ENCODE measurements at regions not wholly inside any gene's neighbourhood (a gene's known extent, or its start where the extent isn't known, plus 50 kb on each side); places are given as distances from the start of the nearest gene placed in this dataset.
"Not testable (repeated sequence)": the region's sequence is repeated elsewhere in the genome, so short reads cannot be mapped to it uniquely, and the experiment has no call there.

DNA sequence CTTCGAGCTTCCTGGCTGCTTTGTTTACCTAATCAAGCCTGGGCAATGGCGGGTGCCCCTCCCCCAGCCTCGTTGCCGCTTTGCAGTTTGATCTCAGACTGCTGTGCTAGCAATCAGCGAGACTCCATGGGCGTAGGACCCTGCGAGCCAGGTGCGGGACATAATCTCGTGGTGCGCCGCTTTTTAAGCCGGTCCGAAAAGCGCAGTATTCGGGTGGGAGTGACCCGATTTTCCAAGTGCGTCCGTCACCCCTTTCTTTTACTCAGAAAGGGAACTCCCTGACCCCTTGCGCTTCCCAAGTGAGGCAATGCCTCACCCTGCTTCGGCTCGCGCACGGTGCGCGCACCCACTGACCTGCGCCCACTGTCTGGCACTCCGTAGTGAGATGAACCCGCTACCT lies 889.3 kb upstream of the NUDT12 start:
- DNase-seq, ATAC-seq: not testable (repeated sequence)

DNA sequence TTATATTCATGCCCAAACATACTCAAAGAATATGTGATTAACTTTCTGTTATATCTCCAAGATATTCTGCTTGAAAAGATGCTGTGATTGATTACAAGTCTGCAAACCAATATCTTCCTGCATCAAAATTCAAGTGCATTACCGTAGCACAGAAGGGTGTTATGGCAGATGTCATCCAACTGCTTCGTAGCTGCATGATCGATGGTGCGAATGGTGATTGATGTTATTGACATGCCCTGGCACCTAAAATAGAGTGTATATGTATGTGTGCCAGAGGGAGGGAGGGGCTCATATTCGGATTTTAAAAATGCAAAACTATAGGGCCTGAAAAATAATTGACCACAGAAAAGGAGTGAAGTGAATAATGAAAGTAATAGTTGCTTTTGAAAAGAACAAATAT lies 882.1 kb upstream of the NUDT12 start:
- ATAC-seq = no peak
- no peak for DNase-seq

DNA sequence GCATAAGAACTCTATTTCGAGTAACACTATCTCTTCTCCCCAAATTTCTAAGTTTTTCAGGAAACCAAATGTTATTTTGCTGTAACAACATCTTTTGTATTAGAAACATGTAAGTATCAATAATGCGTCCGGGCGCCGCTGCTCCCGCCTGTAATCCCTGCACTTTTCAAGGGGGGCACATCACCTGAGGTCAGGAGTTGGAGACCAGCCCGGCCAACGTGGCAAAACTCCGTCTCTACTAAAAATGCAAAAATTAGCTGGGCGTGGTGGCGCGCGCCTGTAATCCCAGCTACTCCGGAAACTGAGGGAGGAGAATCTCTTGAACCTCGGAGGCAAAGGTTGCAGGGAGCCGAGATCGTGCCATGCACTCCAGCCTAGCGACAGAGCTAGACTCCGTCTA lies 881.1 kb upstream of the NUDT12 start:
- no peak for DNase-seq
- ATAC-seq = no peak

DNA sequence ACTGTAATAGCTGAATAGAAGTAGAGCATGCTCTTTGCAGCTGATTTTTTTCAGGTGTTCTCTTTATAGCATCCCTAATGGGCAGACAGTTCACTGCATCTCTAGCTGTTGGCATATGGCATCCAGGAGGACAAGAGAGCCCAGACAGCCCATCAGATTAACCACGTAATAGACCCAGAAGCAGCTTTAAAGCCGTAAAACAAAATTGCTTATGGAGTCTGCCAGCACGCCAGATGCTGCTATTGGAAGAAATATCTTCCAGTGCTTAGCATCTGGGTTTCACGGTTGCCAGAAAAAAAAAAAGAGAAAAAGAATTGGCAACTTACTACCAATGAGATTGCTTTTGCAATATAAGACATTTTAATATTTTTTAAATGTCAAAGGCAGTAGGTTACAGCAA lies 869.4 kb upstream of the NUDT12 start:
- ATAC-seq (no peak), DNase-seq (no peak)

DNA sequence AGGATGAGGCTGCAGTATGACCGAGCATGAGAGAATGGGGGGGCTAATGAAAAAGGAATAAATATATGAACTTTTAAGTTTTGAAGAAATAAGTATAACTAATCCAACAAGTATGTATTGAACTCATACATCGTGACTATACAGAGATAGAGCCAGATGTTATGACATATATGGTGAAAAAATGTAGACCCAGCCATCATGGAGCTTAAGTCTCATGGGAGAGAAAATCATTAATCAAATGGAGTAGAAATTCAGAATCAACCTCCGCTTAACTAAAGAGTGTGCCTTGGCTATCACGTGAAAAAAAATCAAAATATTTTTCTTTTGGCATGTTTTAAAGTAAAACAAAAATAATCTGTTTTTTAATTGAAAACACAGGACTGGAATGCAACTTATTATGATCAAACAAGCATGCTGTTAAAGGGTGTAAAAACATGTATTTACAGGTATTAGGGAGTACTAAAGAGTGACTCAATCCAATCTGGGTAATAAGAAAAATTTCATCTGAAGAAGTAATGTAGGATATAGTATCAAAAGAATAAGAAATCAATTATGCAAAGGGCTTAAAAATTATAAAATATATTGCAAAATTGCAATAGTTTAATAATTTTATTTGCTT lies 868.5 kb upstream of the NUDT12 start:
- no peak for ATAC-seq
- DNase-seq = no peak

DNA sequence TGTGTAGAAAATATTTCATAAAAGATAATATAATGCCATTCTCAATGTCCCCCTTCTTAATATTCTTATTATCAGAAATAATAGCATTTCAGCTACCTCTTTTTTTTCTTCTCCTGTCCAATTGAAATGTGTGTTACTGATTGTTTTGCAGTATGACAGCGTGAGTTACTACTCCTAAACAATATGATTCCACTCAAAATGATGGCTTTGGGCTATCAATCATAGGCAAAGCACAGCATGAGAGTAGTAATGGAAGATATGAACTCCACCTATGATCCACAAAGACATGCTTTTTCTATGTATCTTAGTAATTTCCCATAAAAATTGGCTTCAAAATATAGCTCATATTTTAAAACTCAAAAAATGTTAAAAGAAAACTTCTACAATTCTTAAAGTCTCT lies 867.3 kb upstream of the NUDT12 start:
- ATAC-seq (no peak), DNase-seq (no peak)

DNA sequence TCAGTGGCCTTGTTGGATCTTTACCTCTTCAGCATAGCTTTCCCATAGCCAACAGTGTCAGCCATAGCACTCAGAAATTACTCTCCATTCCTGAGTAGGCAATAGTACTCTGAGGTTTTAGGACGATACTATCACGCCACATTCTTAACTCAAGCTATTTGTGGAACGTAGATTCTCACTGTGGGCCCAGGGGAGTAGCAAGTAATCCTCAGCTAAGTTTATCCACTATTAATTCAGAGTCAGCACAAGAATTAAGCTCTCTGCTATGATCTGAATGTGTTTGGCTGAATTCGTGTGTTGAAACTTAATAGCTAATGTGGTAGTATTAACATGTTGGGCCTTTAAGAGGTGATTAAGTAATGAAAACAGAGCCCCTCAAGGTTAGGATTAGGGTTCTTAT lies 858.8 kb upstream of the NUDT12 start:
- DNase-seq (no peak), ATAC-seq (no peak)

DNA sequence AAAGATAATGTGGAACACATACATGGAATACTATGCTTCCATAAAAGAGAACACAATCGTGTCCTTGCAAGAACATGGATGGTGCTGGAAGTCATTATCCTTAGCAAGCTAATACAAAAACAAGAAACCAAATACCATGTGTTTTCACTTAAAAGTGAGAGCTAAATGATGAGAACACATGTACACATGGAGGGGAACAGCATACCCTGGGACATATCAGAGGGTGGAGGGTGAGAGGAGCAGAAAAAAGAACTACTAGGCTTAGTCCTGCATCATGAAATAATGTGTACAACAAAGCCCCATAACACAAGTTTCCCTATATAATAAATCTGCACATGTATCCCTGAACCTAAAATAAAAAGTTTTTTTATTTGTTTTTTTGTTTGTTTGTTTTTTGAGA lies 855.5 kb upstream of the NUDT12 start:
- ATAC-seq = no peak
- DNase-seq = no peak

DNA sequence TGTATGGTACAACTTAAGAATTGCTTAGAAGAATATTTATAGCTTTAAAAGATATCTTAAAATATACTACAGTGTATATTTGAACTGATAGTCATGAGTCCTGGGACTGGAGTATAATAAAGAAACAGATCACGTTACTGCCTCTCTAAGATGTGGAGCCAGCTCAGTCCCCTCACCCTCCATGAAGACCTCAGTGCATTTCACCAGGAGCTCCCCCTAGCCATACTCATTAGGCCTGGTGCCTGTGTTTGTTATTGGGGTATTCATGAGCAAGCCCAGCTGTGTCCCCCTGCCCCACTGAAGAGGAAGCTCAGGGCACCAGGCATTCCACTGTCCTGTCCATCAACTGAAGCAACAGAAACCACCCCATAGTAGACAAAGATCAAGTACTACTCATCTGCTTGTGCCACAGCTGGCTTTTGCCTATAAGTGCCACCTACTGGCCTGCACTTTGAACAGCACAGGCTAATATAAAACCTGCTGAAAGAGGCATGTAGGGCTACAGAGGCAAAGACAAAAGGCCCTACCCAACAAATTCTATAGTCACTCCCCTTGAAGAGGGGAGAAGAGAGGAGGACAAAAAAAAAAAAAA lies 850.2 kb upstream of the NUDT12 start:
- DNase-seq (no peak), ATAC-seq (no peak)

DNA sequence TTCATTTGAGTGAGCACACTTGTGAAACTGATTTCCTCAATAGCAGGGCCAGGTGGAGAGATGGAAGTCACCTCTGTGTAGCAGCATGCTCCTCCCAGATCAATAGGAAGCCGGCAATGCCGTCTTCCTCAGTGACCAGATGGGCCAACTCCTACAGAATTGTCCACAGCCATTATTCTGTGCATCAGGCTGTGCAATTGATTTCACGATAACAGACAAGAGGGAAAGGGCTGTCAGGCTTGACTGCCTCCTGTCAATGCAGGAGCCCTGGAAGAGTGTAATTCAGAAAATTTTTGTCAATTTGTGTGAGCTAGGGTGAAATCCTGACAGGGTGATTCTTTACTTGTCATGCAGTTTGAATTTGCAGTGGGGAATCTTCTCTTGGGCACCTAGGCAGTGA lies 838.4 kb upstream of the NUDT12 start:
- ATAC-seq = no peak
- no peak for DNase-seq

DNA sequence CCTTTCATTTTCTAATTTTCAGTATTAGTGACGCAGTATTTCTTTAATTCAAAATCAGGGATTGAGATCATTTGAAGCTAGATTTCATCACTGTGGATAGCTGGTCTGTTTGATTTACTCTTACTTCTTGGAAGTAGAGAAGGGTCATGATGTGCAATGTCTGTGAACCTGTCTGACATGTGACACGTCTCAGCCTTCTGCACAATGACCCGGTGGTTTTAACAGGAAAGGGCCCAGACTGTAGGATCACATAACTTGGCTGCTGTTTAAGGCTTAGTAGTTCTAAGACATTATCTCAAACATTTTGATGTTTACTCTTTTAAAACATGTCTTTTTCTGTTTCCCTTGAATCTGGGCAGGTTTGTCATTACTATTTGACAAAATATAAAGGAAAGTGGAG lies 823.3 kb upstream of the NUDT12 start:
- ATAC-seq (no peak), DNase-seq (no peak)

DNA sequence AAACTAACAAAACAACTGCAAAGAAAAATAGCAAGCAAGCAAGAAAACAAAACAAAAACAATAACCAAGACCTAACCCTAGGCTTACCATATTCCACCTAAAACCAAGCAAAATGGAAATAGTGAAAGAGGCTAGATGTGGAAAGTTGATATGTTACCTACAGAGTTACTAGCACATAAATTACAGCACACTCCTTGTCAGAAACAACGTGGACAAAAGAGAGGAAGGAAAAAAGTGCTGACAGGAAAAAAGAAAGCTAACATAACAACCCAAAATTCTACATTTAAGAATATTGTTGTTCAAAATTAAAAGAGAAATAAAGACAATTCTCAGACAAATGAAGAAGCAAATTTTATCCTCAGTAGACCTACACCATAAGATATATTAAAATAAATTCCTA lies 812.8 kb upstream of the NUDT12 start:
- DNase-seq (no peak), ATAC-seq (no peak)

DNA sequence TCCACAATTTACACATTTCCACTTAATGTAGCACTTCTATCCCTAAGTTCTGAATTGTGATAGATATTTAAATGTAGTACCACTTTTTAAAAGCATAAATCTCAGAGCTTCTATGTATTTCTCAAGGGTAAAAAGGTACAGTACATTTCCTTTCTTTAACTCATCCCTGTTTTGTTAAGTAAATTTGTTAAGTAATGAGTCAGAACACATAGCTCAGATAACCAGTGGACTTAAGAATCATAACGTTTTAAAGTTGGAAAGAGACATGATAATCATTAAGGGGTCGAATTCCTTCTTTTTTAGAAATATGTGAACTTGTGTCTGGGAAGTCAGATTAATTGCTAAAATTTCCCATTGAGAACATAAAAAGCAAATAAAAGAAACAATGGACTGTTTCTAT lies 810.2 kb upstream of the NUDT12 start:
- ATAC-seq = no peak
- no peak for DNase-seq

DNA sequence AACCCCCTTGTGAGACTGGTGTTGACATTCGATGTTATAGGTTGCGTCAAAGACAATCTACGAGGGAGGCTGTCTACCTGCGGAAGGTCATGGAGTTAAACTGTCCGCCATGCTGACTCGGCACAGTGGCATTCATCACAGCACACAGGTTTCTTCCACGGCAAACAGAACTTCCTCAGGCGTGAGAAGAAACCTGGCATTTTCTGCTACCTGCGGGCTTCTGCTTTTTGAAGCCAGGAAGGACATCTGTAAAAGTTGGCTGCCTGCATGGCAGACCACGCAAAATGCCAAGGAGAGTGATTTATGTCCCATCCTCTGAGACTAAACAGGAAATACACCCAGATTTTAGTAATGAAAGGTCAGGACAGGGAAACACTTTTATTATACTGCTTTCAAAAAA lies 809.8 kb upstream of the NUDT12 start:
- no peak for ATAC-seq

DNA sequence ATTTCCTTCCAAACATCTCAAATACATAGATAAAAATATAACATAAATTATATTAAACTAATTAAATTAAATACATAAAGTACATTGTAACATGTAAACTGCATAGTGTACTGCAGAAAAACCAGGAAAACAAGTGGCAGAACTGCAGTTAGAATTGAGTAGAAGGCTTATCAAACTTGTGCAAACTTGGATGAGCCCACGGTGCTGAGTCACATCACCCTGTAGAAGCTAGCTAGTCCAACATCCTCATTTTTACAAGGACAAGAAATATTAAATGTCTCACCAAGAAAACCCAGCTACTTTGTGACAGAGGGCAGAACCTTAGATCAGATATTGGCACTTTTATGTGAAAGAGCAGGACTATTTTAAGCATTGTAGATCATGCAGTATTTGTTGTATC lies 807.9 kb upstream of the NUDT12 start:
- DNase-seq = no peak
- no peak for ATAC-seq

More for the DNA sequence above, 809.8 kb upstream of the NUDT12 start:
- no peak for DNase-seq

DNA sequence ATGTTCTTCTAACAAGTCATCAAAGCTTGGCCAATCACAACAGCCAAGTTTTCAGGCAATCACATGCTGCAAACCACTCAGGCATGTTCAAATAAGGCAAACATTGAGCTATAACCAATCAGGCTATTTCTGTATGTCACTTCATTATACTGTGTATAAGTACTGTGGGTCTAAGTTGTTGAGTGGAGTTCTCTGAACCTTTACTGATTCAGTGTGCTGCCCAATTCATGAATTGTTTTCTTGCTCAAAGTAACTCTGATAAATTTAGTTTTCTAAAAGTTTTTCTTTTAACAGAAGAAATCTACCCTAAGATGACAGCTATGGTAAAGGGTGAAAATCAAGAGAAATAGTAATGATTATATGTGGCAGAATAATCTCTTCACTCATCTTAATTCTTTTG lies 805.4 kb upstream of the NUDT12 start:
- no peak for ATAC-seq
- DNase-seq = no peak

DNA sequence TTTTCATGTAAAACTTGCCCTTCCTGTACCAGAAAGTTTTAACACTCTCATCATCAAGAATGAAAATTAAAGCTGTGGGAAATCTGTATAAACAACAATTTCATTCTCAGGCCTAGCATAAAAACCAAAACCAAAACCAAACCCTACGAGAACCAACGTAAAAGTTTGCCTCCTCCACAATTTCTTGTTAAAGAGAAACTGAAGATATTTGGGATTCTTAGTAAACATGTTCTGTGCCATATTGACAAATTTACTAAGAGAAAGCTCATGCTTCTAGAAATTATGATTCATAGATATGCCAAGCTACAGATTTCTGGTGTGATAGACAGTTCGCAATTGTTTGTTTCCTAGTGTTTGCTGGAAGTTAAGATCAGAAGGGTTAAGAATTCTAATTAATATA lies 801.0 kb upstream of the NUDT12 start:
- DNase-seq (no peak), ATAC-seq (no peak)

DNA sequence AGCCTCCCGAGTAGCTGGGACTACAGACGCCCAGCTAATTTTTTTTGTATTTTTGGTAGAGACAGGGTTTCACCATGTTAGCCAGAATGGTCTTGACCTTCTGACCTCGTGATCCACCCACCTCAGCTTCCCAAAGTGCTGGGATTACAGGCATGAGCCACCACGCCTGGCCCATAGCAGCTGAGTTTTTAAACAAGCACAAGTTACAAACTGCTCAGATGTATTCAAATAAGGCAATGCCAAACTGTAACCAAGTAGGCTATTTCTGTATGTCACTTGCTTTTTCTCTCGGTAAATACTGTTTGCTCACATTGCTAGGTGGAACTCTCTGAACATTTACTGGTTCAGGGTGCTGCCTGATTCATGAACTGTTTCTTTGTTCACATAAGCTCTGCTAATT lies 799.3 kb upstream of the NUDT12 start:
- ATAC-seq = no peak
- no peak for DNase-seq

DNA sequence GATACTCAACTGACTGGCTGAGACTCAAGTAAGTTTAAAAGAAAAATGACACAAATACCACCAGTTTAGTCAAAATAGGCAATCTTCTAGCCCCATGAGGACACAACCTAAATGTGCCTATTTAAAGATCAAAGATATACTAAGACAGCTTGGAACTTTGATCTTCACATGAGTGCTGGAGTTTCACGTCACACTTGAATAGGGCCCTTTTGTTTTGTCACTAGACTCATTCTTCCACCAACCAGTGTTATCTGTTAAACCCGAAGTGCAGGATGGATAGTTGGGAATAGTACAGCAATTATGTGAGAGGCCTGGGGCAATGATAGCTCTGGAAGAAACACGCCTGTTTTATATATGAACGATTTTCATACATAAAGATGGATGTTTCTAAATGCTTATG lies 792.8 kb upstream of the NUDT12 start:
- no peak for DNase-seq
- no peak for ATAC-seq

DNA sequence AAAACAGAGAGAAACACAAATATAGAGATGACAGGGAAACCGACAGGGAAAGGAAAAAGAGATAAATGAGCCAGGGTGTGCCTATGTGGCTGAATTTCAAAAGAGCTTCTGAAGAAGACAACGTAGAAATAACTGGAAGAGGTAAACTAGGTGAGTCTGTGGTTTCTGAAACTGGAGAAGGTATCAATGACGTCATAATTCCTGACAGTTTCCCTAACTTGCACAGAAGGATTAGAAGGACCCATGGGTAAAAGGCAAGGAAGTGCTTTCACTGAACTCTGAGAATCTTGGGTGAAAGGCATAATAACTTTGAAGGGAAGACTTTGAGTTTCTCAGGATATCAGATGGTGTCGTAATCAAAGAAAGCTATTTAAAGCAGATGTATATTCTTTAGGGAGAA lies 790.8 kb upstream of the NUDT12 start:
- ATAC-seq (no peak), DNase-seq (no peak)

DNA sequence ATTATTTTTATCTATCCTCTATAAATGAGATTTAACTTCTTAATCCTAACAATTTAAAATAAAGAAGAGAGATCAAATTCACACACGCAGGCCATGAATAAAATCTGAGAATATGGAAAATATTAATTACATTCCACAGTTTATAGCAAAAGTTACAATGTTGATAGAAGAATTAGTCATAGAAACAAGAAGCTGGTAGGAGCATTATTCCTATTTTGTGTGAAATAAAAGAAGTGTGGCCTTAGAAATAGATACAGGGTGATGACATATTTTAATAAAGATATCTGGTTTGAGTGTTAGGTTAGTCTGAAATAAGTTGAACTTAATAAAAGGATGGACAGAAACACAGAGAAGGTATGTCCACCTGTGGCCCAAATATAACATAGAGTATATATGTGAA lies 790.4 kb upstream of the NUDT12 start:
- no peak for ATAC-seq

DNA sequence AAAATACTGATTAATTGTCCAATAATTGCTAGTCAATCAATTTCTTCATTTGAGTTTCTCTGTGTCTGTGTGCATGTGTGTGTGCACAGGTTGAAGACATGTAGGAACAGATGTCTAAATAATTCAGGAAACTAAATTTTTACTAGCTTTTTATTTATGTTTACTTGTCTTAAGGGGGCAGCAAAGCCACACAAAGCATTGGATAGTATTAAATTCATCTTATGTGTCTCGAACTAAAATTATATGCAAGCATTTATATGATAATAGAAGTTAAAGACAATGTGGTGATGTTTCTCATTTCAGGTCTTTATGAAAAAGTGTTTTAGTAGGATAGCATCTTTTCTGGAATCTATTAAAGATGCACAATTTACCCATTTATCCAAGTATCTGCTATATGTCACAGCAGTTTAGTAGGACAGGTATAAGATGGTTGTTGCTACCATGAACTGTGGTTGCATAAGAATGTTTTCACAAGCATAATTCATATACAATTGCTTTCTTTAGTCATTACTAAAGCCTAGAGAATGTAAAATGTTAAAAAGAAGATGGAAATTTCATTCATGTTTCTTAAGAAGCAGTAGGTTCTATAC lies 784.6 kb upstream of the NUDT12 start:
- DNase-seq (no peak), ATAC-seq (no peak)

More for the DNA sequence above, 790.4 kb upstream of the NUDT12 start:
- no peak for DNase-seq

DNA sequence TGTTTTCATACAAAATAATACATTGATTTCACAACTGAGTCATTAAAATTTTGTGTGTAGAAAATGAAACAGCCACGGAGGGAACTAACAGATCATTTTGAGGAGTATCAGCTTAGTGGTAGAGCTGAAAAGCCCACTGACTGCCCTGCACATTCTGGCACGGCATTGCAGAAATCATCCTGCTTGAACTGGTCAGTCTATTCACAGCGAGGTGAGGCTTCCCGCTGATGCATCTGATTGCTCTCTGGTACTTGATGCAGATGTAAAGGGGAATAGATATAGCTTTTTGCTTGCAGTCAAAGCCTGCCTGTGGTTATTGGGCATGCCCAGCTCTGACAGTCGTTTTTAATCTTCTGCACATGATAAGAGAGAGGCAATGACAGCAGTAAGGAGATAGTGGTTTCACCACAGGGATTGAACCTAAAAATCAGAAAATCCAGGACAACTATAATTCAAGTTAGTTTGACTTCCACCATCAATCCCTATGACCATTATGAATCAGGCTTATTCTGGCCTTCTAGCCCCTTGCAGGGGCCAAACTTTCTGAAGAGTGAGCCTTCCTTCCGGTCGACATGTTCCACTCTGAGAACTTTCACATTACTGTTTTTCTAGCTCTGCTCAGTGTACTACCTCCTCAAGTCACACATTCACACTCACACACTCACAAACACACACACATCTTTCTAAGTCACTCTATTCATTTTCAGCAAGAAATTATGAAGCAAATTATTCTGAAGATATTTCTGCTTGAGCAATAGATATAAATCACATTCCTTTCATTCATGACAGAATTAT lies 782.8 kb upstream of the NUDT12 start:
- ATAC-seq = no peak
- no peak for DNase-seq
